GM19099 (cell line): ENCODE measurements at regions not wholly inside any gene's neighbourhood (a gene's known extent, or its start where the extent isn't known, plus 50 kb on each side); places are given as distances from the start of the nearest gene placed in this dataset.

ENCODE experiments used
- POLR2A ChIP-seq: IDR thresholded peaks from 3 replicates; pipeline ENCODE4 v1.6.1; 2011; ENCODE audit warnings: low read depth; ENCODE audit not compliant: insufficient read length; ENCODE audit errors: extremely low read depth

DNA sequence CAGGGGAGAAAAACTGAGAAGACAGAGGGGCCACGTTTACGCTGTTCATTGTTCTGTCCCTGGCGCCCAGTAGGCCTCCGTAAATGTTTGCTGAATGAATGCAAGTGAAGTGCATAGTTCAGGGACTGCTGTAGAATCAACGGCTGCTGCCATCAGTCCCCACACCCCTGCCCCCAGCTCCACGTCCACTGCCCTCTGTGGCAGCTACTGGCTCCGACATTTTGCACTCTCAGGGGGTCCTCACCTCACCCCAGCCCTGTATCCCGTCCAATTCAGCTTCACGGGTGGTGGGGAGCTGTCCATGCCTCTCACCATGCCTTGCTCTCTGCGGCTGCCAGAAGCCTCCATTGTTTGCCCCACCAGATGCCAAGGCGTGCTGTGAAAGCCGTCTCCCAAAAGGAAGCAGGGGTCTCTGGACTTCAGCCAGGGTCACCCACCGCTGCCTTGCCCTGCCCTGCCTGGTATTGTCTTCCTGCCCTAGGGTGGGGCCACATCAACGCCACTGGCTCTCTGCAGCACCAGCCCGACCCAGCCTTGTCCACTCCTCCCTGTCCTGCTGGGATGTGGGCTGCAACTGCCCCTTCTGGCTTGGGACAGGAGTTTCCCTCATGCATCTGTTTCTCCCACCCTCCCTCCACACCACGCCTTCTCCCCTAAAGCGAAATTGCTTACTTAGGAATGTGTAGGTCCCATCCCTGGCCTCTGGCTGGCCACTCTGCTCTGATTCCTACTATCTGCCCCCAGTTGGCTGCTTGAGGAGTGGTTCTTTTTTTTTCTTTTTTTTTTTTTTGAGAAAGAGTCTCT lies 86.0 kb downstream of the RHOB start:
- no peak for TF ChIP-seq POLR2A

DNA sequence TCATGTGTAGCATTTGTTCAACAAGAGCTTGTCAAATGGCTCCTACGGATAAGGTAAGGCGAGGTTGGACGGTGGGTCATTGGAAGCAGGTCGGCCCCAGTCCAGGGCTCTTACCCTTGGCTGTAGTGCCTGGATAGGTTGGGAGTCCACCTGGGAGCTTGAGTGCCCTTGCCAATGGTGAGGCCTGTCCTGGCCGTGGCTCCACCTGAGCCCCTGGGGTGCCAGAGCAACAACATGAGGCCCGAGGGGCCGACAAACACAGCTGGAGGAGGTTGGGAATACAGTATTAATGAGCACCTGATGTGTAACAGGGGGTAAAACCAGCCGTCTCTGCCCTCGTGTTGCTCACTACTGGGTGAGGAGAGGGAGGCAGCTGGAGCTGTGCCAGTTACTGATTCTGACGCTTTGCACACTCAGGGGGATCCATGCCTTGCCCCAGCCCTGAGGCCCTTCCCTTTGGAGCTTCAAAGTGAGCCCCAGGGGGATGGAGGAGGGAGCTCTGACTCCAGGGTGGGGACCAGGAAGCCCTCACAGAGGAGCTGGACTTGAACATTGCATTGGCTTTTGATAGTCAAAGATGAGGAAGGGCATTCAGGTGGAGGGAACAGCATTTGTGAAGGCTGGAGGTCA lies 87.2 kb downstream of the RHOB start:
- TF ChIP-seq POLR2A, result no peak

DNA sequence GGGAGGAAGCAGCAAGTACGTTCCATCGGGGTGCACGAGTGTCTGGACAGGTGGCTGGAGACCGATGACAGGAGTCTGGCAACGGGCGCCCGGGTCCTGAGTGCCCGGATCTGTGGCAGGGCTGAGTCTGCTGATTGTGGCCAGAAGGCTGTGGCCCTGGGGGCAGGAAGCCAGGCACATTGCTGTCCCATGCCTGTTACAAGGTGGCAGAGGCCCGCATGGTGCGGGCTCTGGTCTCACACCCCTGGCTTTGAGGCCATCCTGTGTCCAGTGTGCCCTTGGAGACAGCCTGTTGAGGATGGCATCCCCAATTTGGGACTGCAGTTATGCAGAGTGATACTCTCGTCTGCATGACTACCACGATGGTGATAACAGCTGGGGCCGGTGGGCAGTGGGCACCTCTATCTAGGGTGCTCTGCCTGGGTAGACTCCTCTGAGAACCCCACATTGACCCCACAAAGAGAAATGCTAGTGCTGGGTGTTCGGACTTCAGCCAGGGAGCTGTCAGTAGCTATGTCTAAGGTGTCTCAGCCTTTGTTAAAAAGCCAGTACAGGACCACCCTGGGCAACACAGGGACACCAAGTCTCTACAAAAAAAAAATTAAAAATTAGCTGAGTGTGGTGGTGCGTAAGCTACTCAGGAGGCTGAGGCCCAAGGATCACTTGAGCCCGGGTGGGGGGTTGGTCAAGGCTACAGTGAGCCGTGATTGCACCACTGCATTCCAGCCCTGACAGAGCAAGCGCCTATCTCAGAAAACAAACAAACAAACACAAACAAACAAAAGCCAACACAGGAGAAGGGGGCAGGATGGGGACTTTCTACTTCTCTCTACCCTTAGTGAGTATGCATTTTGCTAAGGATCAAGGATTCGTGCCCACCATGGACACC lies 88.3 kb downstream of the RHOB start:
- no peak for TF ChIP-seq POLR2A

DNA sequence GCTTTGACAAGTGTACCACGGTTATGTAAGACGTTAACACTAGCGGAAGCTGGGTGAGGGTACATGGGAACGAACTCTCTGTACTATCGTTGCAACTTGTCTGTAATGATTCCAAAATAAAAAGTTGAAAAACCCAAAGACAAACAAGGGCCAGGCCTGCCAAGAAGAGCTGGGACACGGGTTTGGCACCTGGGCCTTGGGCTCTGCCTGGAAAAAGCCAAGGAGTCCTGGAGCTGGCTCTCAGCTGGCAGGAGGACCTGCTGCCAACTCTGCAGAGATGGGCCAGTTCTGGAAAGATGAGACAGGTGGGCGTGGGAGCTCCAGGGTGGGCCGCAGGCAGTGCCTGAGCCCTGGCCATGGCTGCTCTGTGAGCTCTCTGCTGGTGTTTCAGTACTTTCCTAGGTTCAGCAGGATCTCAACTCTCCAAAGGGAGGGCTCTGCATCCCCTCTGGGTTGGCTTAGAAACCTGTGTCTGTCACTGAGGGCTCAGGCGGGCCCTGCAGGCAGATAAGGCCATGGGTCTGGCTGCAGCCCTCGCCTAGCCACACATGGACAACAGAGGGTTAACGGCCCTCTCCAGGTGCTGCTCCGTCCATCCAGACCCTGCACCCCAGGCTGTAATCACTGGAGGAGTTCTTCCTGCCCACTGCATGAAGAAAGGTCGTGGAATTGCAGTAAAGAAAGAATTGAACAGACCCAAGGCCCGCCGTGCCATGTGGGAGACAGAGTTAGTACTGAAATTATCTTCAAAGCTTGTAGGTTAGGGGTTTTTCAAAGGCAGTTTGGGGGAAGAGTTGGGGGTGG lies 89.9 kb downstream of the RHOB start:
- no peak for TF ChIP-seq POLR2A

DNA sequence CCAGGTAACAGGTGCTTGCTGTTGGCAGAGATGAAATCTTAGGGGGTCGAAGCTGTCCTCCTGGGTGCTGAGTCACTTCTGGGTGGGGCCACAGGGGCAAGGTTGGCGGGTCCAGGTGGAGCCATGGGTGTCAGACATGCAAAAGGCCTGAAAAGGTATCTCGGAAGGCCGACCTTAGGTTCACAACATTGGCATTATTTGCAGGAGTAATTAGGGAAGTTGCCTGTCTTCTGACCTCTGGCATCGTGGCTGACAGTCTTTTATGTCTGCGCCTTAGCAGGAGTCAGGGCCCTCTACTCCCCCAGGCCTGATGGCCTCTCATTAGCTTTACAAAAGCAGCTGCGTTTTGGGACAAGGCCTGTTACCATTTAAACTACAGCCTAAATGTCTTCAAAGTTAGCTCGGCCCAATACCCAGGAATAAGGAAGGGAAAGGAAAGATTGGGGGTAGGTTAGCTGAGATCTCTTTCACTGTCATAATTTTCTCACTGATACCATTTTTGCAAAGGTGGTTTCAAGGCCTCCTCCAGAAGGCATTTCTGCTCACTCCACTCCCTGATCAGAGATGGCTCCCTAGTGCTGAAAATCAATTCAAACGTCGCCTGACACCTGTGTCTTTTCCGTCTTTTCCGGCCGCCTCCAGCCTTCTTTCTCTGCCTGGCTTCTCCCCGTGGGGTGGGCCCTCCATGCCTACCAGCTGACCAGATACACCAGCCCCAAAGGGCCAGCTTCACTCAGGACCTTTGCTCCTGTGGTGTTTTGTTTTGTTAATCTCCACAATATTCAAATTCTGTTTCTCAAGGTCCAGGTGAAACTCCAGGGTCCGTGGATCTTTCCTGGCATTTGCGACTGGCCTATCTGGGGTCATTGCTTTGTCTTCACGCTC lies 90.8 kb downstream of the RHOB start:
- TF ChIP-seq POLR2A, result no peak

DNA sequence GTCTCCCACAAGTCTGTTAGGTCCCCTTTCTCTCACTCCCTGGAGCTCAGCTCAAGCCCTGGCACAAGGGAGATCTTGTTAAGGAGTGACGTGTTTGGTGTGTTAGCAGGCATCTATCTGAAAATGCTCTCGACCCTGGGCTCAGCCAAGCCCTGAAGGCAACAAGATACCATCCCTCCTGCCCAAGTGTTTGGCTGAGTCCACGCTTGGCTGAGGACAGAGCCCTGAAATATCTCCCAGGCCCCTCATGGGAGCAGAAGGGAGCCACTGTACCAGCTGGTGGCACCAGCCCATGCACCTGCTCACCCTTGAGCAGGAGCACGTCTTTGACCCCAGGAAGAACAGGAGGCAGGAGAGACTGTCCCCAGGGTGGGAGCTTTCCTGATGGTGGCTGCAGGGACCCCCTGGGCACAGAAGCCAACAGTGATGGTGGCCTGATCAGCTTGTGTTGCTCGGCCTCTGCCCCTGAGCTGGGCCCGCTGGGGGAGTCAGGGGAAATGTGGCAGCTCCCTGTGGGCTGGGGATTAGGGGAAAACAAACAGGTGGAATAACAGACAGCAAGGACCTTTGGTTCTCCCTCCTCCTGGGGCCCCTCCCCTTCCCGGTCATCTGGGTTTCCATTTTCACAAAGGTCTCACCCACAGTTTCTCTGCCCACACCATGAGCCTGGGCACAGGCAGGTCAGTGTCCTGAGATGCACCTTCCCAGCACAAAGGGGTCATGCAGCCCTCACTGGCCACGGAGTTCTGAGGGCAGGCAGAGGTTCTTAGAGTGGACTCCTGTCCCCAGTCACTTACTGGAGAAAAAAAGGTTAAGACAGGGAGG lies 91.6 kb downstream of the RHOB start:
- TF ChIP-seq POLR2A, result no peak

DNA sequence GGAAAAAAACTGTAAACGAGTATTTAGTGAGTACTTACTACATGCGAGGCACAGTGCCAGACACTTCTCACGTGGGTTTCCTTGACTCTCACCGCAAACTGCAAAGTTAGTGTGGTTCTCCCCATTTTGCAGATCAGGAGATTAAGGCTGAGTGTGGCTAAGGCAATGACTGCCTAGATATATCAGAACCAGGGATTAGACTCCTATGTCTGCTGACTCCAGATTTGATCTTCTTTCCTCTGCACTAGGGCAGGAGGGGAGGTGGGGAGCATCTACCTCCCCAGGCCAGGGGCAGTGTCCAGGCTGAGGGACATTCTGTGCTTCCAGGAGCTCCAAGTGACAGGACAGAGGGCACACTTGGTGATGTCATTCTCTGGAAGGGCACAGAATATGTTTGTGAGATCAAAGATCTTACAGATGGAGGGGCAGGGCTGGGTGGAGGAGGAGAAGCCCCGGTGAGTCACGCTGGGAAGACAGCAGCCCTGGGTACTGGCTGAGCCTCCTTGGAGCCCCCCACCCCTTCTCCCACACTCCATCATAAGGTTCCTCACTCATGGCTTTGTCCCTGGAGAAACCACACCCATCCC lies 92.4 kb downstream of the RHOB start:
- TF ChIP-seq POLR2A, result no peak

DNA sequence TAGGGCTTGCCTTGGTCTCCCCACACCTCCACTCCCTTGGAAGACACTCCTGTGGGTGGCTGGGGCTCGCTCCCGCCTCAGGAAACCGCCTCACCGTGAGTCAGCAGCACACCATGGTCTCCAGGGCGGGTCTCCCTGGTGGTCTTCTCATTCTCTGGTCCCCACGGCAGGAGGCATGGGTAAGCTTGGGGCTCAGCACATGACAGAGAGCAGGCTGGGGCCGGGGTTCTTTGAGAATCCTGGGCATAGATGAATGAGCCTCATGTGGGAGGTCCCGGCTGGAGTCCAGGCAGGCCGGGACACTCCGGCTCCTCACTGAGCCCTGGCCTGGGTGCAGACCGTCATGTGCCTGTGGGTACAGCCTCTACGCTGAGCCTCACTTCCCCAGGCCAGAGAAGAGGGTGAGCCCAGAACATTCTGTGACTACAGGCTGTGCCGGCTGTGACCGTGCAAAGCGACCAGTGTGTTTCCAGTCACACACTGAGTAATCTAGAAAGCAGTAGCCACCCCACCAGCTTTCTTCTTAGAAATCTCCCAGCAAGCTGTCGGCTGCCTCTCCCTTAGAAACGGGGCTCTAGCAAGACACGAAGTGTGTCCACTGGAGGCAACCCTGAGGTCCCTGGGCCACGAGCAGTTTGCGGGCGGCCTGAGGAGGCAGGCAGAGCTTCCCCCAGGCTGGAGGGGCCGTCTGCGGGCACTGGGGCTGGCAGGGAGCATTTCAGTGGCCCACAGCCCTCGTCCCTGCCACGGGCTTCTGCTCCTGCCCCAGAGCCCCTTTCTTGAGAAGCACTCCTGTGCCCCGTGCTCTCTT lies 93.1 kb downstream of the RHOB start:
- TF ChIP-seq POLR2A, result no peak

DNA sequence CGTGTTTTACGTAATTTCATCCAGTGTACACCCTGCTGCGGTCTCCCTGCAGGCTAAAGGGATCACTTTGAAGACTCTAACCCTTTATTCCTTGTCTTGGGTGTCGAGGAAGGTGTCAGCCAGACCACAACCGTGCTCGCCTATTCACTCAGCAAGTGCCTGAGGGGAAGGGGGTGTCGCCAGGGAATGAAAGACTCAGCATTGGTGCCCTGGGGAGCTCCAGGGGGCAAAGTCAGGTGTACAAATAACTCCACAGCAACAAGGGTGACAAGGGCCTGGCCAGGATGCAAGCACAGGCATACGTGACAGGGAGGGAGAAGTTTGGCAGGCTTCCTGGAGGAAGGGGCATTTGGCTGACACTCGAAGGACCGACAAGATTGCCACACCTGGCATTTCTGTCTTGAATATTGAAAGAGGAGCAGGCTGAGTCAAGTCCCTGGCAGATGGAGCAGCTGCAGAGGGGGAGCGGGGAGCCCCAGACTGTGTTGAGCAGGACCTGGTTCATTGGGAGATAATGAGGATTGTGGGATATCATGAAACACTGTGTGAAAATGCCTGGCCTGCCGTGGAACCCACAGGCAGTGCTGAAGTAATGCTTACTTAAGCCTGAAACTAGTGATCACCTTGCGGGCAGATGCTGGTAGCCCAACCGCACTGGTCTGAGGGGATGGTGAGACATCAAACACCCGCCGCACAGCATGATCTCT lies 93.9 kb downstream of the RHOB start:
- no peak for TF ChIP-seq POLR2A

DNA sequence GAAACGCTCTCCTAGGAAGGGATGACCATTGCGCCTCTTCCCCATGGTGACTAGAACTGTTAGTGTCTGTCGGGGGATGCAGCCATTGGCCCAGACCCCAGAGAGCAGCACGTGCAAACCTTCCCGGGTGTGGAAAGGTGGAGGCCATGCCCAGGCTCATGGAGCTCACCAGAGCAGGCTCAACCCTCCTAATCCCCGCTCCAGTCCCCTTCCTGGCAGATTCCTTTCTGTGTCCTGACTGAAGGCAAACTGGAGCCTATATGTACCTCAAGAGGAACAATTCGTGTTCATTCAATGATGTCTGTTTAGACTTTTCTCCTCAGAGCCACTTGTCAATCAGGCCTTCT lies 94.4 kb downstream of the RHOB start:
- no peak for TF ChIP-seq POLR2A

DNA sequence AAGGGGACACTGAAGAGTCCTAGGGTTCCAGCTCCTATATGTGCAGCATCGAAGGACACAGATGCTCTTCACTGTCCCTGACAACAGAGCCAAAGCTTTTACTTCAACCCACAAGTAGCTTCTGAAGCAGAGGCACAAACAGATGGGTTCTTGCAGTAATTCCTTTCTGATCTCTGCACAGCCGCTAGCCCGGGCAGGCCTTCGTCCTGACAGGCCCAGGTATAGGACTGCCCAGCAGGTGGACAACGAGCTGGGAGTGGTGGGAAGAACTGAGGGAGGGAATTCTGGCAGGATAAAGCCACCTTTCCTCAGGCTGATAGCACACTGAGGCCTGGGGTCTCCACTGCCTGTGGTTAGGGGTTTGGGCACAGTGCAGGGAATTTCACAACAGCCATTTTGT lies 94.8 kb downstream of the RHOB start:
- TF ChIP-seq POLR2A, result no peak
